HepG2 (cell line): ENCODE measurements at regions not wholly inside any gene's neighbourhood (a gene's known extent, or its start where the extent isn't known, plus 50 kb on each side); places are given as distances from the start of the nearest gene placed in this dataset.

Source experiments
- CTCF ChIP-seq: sonication (generic); formaldehyde crosslinking; IDR thresholded peaks from 2 replicates; pipeline ENCODE4 v1.5.0; 2020; ENCODE audit warnings: mild to moderate bottlenecking, missing genetic modification reagents, moderate library complexity
- ELF4 ChIP-seq: sonication (generic); formaldehyde crosslinking; IDR thresholded peaks from 2 replicates; pipeline ENCODE4 v1.5.0; 2020; ENCODE audit warnings: missing genetic modification reagents, mild to moderate bottlenecking, moderate library complexity, borderline replicate concordance
- HDAC1 ChIP-seq: sonication (generic); formaldehyde crosslinking; IDR thresholded peaks from 2 replicates; pipeline ENCODE4 v1.5.1; 2020; ENCODE audit warnings: mild to moderate bottlenecking, missing genetic modification reagents
- HMG20A ChIP-seq: IDR thresholded peaks from 2 replicates; pipeline ENCODE4 v1.6.1; 2016; ENCODE audit warnings: borderline replicate concordance
- MAFK ChIP-seq, 2 experiments: IDR thresholded peaks in 1 of 2; conservative IDR thresholded peaks in 1 of 2; 2 replicates each; pipeline ENCODE4 v1.6.1; 2011; ENCODE audit warnings: improper control_type of control experiment in 2 of 2, low read length in 2 of 2
- RBM39 ChIP-seq: fragments of 200-400 bp; formaldehyde crosslinking; IDR thresholded peaks from one replicate; pipeline ENCODE4 v1.6.1; 2018; ENCODE audit warnings: antibody characterized with exemption, mild to moderate bottlenecking, low read depth, low read length; ENCODE audit not compliant: poor library complexity, severe bottlenecking
- UBTF ChIP-seq: sonication (generic); formaldehyde crosslinking; IDR thresholded peaks from 2 replicates; pipeline ENCODE4 v1.4.0; 2020; ENCODE audit warnings: mild to moderate bottlenecking, missing genetic modification reagents
- ZBTB21 ChIP-seq: sonication (generic); formaldehyde crosslinking; IDR thresholded peaks from 2 replicates; pipeline ENCODE4 v1.4.0; 2020; ENCODE audit warnings: missing genetic modification reagents
- ZBTB44 ChIP-seq: sonication (generic); formaldehyde crosslinking; IDR thresholded peaks from 2 replicates; pipeline ENCODE4 v1.4.0; 2020; ENCODE audit warnings: missing genetic modification reagents
- ZNF558 ChIP-seq: sonication (generic); formaldehyde crosslinking; IDR thresholded peaks from 2 replicates; pipeline ENCODE4 v1.9.0; 2022; ENCODE audit warnings: mild to moderate bottlenecking, missing genetic modification reagents, borderline replicate concordance
- ZNF672 ChIP-seq: sonication (generic); formaldehyde crosslinking; IDR thresholded peaks from 2 replicates; pipeline ENCODE4 v1.8.1; 2022; ENCODE audit warnings: missing genetic modification reagents
- ZNF75D ChIP-seq: sonication (generic); formaldehyde crosslinking; IDR thresholded peaks from 2 replicates; pipeline ENCODE4 v1.8.1; 2023; ENCODE audit warnings: missing genetic modification reagents, mild to moderate bottlenecking, borderline replicate concordance
- TF ChIP-seq, protein P1 (sequence below): sonication (generic); formaldehyde crosslinking; IDR thresholded peaks from 2 replicates; pipeline ENCODE4 v1.4.0; 2020; ENCODE audit warnings: missing genetic modification reagents, borderline replicate concordance

DNA sequence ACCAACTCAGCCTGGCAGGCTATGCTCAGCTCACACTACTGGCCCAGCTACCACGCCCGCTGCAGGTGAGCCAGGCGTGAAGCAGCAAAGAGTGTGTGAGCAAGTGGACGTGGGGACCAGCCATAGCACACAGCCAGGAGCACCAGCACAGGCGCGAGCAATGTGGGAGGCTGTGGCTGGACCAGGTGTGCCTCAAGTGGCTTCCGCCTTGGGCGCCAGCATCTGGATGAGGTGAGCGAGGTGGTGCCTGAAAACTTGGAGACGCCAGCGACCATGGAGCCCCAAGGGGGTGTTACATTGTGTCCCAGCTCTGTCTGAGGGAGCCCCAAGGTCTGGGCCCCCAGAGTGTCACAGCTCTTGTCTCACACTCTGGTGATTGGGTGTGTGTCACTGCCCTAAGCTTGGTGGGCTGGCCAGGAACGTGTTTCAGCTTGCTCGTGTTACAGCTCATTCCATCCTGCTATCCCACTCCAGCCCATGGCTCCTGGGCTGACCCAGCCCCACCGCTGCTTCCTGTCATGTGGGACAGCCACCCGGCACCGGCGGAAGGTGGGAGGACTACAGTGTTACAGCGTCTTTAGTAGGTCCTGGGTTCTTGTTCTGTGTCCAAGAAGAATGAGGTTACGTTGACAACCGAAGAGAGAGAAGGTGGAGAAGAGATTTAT lies 508.0 kb upstream of the MMS22L start:
- TF ChIP-seq RBM39: no peak
- no peak for TF ChIP-seq ZNF75D (CRISPR knock-in tag)
- TF ChIP-seq ELF4 (CRISPR knock-in tag): no peak
- no peak for TF ChIP-seq HMG20A
- no peak for TF ChIP-seq ZBTB21 (CRISPR knock-in tag)
- TF ChIP-seq CTCF (CRISPR knock-in tag): no peak
- TF ChIP-seq, protein P1, sequence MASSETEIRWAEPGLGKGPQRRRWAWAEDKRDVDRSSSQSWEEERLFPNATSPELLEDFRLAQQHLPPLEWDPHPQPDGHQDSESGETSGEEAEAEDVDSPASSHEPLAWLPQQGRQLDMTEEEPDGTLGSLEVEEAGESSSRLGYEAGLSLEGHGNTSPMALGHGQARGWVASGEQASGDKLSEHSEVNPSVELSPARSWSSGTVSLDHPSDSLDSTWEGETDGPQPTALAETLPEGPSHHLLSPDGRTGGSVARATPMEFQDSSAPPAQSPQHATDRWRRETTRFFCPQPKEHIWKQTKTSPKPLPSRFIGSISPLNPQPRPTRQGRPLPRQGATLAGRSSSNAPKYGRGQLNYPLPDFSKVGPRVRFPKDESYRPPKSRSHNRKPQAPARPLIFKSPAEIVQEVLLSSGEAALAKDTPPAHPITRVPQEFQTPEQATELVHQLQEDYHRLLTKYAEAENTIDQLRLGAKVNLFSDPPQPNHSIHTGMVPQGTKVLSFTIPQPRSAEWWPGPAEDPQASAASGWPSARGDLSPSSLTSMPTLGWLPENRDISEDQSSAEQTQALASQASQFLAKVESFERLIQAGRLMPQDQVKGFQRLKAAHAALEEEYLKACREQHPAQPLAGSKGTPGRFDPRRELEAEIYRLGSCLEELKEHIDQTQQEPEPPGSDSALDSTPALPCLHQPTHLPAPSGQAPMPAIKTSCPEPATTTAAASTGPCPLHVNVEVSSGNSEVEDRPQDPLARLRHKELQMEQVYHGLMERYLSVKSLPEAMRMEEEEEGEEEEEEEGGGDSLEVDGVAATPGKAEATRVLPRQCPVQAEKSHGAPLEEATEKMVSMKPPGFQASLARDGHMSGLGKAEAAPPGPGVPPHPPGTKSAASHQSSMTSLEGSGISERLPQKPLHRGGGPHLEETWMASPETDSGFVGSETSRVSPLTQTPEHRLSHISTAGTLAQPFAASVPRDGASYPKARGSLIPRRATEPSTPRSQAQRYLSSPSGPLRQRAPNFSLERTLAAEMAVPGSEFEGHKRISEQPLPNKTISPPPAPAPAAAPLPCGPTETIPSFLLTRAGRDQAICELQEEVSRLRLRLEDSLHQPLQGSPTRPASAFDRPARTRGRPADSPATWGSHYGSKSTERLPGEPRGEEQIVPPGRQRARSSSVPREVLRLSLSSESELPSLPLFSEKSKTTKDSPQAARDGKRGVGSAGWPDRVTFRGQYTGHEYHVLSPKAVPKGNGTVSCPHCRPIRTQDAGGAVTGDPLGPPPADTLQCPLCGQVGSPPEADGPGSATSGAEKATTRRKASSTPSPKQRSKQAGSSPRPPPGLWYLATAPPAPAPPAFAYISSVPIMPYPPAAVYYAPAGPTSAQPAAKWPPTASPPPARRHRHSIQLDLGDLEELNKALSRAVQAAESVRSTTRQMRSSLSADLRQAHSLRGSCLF (CRISPR knock-in tag): no peak
- TF ChIP-seq ZNF672 (CRISPR knock-in tag): no peak
- TF ChIP-seq MAFK (conservative IDR thresholded peaks at IDR 0.05 in 1 of 2, IDR thresholded peaks at IDR 0.05 in 1 of 2; ENCODE audit: low read length in 2 of 2): no peak
- no peak for TF ChIP-seq UBTF (CRISPR knock-in tag)
- no peak for TF ChIP-seq ZNF558
- TF ChIP-seq ZBTB44 (CRISPR knock-in tag): no peak
- TF ChIP-seq HDAC1: no peak
